Sigmoid colon (tissue), 3 donors: ENCODE measurements at regions not wholly inside any gene's neighbourhood (a gene's known extent, or its start where the extent isn't known, plus 50 kb on each side); places are given as distances from the start of the nearest gene placed in this dataset.

ENCODE experiments used
- CTCF ChIP-seq, 4 experiments: fragments of 450-650 bp in 3 of 4; fragments of 200-600 bp in 1 of 4; IDR thresholded peaks; one replicate each; pipeline ENCODE4 v1.5.1; 2016 to 2019; ENCODE audit warnings: antibody characterized with exemption in 4 of 4, mild to moderate bottlenecking in 3 of 4, moderate library complexity in 2 of 4
- POLR2A ChIP-seq, 2 donors: fragments of 450-650 bp; IDR thresholded peaks; one replicate each; pipeline ENCODE4 v1.6.1; 2016; ENCODE audit warnings: antibody characterized with exemption in 2 of 2, mild to moderate bottlenecking in 2 of 2, moderate library complexity in 2 of 2

- TF ChIP-seq POLR2A (IDR thresholded peaks at IDR 0.05) (no peak), CTCF (IDR thresholded peaks at IDR 0.05) (no peak)
Measured at GRCh38 chr15:56839641-56840040, 78.8 kb upstream of the TCF12 start.
